Ascending aorta (tissue), 2 donors: ENCODE measurements at regions not wholly inside any gene's neighbourhood (a gene's known extent, or its start where the extent isn't known, plus 50 kb on each side); places are given as distances from the start of the nearest gene placed in this dataset.
"Not testable (repeated sequence)": the region's sequence is repeated elsewhere in the genome, so short reads cannot be mapped to it uniquely, and the experiment has no call there.

ENCODE experiments used
- DNase-seq, 2 donors: peaks; one replicate each; pipeline ENCODE4 v3.0.0-alpha.2; 2019; ENCODE audit warnings: low spot score in 2 of 2
- H3K27ac ChIP-seq, 2 donors: fragments of 200-600 bp; sonication (generic); one replicate each; pipeline ENCODE4 v1.5.1; 2016 to 2017; ENCODE audit warnings: mild to moderate bottlenecking in 1 of 2
- H3K27me3 ChIP-seq: fragments of 200-600 bp; sonication (generic); one replicate; pipeline ENCODE4 v1.5.1; 2017
- H3K36me3 ChIP-seq, 2 donors: fragments of 200-600 bp; sonication (generic); one replicate each; pipeline ENCODE4 v1.5.1; 2016
- H3K4me1 ChIP-seq, 2 donors: fragments of 200-600 bp; sonication (generic); one replicate each; pipeline ENCODE4 v1.5.1; 2016 to 2017; ENCODE audit warnings: mild to moderate bottlenecking in 1 of 2
- H3K4me3 ChIP-seq, 2 donors: fragments of 200-600 bp; sonication (generic); one replicate each; pipeline ENCODE4 v1.5.1; 2016 to 2017; ENCODE audit warnings: mild to moderate bottlenecking in 1 of 2
- H3K9me3 ChIP-seq, 2 donors: fragments of 200-600 bp; sonication (generic); one replicate each; pipeline ENCODE4 v1.5.1; 2016
- intact Hi-C: fragments of 100-400 bp; cut with DNase I; formaldehyde crosslinking; loops from one replicate; pipeline ENCODE4 v1.15.1; 2023
- TF ChIP-seq, protein P1 (sequence below), 3 experiments: fragments of 200-600 bp in 2 of 3; fragments of 450-650 bp in 1 of 3; sonication (generic) in 2 of 3; IDR thresholded peaks; one replicate each; pipeline ENCODE4 v1.5.1; 2016 to 2019; ENCODE audit warnings: antibody characterized with exemption in 3 of 3, mild to moderate bottlenecking in 1 of 3, moderate library complexity in 1 of 3

GRCh38 chr14:43669355-43669754, 837.7 kb downstream of the FSCB start:
- TF ChIP-seq, protein P1, sequence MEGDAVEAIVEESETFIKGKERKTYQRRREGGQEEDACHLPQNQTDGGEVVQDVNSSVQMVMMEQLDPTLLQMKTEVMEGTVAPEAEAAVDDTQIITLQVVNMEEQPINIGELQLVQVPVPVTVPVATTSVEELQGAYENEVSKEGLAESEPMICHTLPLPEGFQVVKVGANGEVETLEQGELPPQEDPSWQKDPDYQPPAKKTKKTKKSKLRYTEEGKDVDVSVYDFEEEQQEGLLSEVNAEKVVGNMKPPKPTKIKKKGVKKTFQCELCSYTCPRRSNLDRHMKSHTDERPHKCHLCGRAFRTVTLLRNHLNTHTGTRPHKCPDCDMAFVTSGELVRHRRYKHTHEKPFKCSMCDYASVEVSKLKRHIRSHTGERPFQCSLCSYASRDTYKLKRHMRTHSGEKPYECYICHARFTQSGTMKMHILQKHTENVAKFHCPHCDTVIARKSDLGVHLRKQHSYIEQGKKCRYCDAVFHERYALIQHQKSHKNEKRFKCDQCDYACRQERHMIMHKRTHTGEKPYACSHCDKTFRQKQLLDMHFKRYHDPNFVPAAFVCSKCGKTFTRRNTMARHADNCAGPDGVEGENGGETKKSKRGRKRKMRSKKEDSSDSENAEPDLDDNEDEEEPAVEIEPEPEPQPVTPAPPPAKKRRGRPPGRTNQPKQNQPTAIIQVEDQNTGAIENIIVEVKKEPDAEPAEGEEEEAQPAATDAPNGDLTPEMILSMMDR (IDR thresholded peaks at IDR 0.05) = no peak
- intact Hi-C loops = no loop called here

GRCh38 chr14:43665570-43666267, 841.4 kb downstream of the FSCB start:
- Histone ChIP-seq H3K4me1 (no peaks in the 10 kb centered on the region), H3K4me3 (no peak overlapping the region), H3K27me3 (no peaks in the 10 kb centered on the region), H3K9me3 (no peaks in the 10 kb centered on the region), H3K36me3 (no peaks in the 10 kb centered on the region), H3K27ac (no peak overlapping the region)
- no peak for DNase-seq
- intact Hi-C loops = no loop called here
- TF ChIP-seq, protein P1 (IDR thresholded peaks at IDR 0.05) = no peak

More at GRCh38 chr14:43669355-43669754, 837.7 kb downstream of the FSCB start:
- H3K36me3 ChIP-seq = no peaks in the 10 kb centered on the region
- no peaks in the 10 kb centered on the region for H3K27me3 ChIP-seq
- H3K27ac ChIP-seq = no peak overlapping the region
- H3K4me1 ChIP-seq = no peaks in the 10 kb centered on the region
- no peak overlapping the region for H3K4me3 ChIP-seq
- DNase-seq = no peak
- H3K9me3 ChIP-seq = no peaks in the 10 kb centered on the region

- H3K9me3 ChIP-seq, H3K4me3 ChIP-seq, intact Hi-C loops, H3K27ac ChIP-seq, H3K36me3 ChIP-seq, H3K4me1 ChIP-seq, H3K27me3 ChIP-seq, DNase-seq: not testable (repeated sequence)
These were observed 851.9 kb downstream of the FSCB start for GRCh38 chr14:43655194-43655593.

DNA sequence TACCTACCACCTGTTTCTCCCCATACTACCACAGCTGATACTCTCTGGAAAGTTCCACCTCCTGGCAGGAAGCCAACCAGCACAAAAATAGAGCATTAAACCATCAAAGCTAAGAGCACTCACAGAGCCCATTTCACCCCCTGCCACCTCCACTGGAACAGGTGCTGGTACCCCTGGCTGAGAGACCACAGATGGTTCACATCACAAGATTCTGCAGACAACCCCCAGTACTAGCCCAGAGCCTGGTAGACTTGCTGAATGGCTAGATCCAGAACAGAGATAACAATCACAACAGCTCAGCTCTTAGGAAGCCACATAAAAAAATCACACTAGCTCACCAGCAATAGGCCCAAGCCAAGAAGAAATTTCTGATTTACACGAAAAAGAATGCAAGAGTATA, 855.2 kb downstream of the FSCB start:
- TF ChIP-seq, protein P1 (IDR thresholded peaks at IDR 0.05) = no peak
- no peak for DNase-seq
- Histone ChIP-seq H3K9me3 (no peaks in the 10 kb centered on the region), H3K4me1 (no peaks in the 10 kb centered on the region), H3K36me3 (no peaks in the 10 kb centered on the region), H3K4me3 (no peak overlapping the region), H3K27me3 (no peaks in the 10 kb centered on the region), H3K27ac (no peak overlapping the region)
- intact Hi-C loops = no loop called here

- no peaks in the 10 kb centered on the region for H3K4me1 ChIP-seq
- H3K27me3 ChIP-seq = no peaks in the 10 kb centered on the region
- no peaks in the 10 kb centered on the region for H3K9me3 ChIP-seq
- H3K36me3 ChIP-seq = no peaks in the 10 kb centered on the region
- TF ChIP-seq, protein P1 (IDR thresholded peaks at IDR 0.05) = no peak
- intact Hi-C loops = no loop called here
- DNase-seq = no peak
- H3K4me3 ChIP-seq = no peak overlapping the region
- no peak overlapping the region for H3K27ac ChIP-seq
These were observed 855.8 kb downstream of the FSCB start for GRCh38 chr14:43651185-43651787.

DNA sequence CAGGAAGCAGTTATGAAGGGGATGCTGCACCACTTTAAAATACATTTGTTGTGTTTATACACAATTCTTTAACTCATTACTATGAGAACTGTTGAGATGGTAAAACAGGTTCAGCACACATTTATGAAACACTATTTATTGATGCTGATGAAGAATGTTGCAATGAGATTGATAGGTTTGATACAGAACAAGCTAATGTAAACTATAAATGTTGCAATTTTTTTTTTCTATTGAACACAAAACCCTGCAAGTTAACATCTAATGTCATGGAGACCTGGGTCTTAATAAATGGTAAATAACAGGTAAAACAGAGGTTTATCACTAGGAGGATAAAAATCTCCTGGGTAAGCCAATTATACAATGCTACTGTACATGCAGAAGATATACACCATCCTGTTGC, 857.6 kb downstream of the FSCB start:
- no peaks in the 10 kb centered on the region for H3K27me3 ChIP-seq
- TF ChIP-seq, protein P1 (IDR thresholded peaks at IDR 0.05) = no peak
- intact Hi-C loops = no loop called here
- no peaks in the 10 kb centered on the region for H3K9me3 ChIP-seq
- no peaks in the 10 kb centered on the region for H3K4me1 ChIP-seq
- no peaks in the 10 kb centered on the region for H3K36me3 ChIP-seq
- no peak overlapping the region for H3K4me3 ChIP-seq
- no peak for DNase-seq
- H3K27ac ChIP-seq = no peak overlapping the region
